OCI-LY1 (cell line): ENCODE measurements at regions not wholly inside any gene's neighbourhood (a gene's known extent, or its start where the extent isn't known, plus 50 kb on each side); places are given as distances from the start of the nearest gene placed in this dataset.

Experiments
- EZH2 ChIP-seq: fragments of 200-600 bp; sonication (generic), shearing (Covaris generic); IDR thresholded peaks from 2 replicates; pipeline ENCODE4 v1.8.0; 2017; ENCODE audit warnings: borderline replicate concordance, mixed run types, mild to moderate bottlenecking, antibody characterized with exemption, low read length, moderate library complexity, mixed read lengths
- TF ChIP-seq, protein P1 (sequence below): fragments of 200-600 bp; sonication (generic), shearing (Covaris generic); IDR thresholded peaks from 2 replicates; pipeline ENCODE4 v1.5.1; 2017; ENCODE audit warnings: mild to moderate bottlenecking, antibody characterized with exemption, low read length, moderate library complexity, mixed read lengths

GRCh38 chr15:87576486-87577176 is 679.9 kb downstream of the NTRK3 start:
- TF ChIP-seq, protein P1, sequence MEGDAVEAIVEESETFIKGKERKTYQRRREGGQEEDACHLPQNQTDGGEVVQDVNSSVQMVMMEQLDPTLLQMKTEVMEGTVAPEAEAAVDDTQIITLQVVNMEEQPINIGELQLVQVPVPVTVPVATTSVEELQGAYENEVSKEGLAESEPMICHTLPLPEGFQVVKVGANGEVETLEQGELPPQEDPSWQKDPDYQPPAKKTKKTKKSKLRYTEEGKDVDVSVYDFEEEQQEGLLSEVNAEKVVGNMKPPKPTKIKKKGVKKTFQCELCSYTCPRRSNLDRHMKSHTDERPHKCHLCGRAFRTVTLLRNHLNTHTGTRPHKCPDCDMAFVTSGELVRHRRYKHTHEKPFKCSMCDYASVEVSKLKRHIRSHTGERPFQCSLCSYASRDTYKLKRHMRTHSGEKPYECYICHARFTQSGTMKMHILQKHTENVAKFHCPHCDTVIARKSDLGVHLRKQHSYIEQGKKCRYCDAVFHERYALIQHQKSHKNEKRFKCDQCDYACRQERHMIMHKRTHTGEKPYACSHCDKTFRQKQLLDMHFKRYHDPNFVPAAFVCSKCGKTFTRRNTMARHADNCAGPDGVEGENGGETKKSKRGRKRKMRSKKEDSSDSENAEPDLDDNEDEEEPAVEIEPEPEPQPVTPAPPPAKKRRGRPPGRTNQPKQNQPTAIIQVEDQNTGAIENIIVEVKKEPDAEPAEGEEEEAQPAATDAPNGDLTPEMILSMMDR = no peak
- TF ChIP-seq EZH2 = no peak
